ENCODE measurements at regions not wholly inside any gene's neighbourhood (a gene's known extent, or its start where the extent isn't known, plus 50 kb on each side); places are given as distances from the start of the nearest gene placed in this dataset.

- Histone ChIP-seq H3K4me3 (ENCODE audit: low read depth, low read length, poor library complexity, severe bottlenecking) (no peak overlapping the region), H3K36me3 (ENCODE audit: insufficient read depth, low read length) (no peaks in the 10 kb centered on the region), H3K79me2 (ENCODE audit: insufficient read depth, low read depth, low read length) (no peaks in the 10 kb centered on the region), H3K9me3 (ENCODE audit: low read length) (no peaks in the 10 kb centered on the region), H3K9me2 (ENCODE audit: insufficient read depth, low read length) (no peaks in the 10 kb centered on the region), H2AFZ (ENCODE audit: low read length) (no peak overlapping the region), H4K20me1 (ENCODE audit: insufficient read depth, low read length) (no peaks in the 10 kb centered on the region), H3K27ac (ENCODE audit: low read depth, low read length, poor library complexity, severe bottlenecking) (no peak overlapping the region), H3K4me2 (ENCODE audit: low read length) (no peak overlapping the region), H3K4me1 (ENCODE audit: insufficient read depth, low read length, poor library complexity, severe bottlenecking) (no peaks in the 10 kb centered on the region)
- DNase-seq (ENCODE audit: low spot score) = no peak
- ChIA-PET POLR2A (interaction anchor here (0.7 kb wide), 1 partner anchor 38 kb away, joined by 3 read pairs; no protein-coding TSS in a partner anchor), CTCF (ENCODE audit: unreplicated experiment) (no interaction called here)
- no TSS peak for BruUV-seq (replicated peaks)
- TF ChIP-seq CTCF (conservative IDR thresholded peaks at IDR 0.05; ENCODE audit: low read length) (no peak), EZH2phosphoT487 (IDR thresholded peaks at IDR 0.05; ENCODE audit: borderline replicate concordance, low read depth, low read length) (no peak)
- intact Hi-C loops (cut with micrococcal nuclease; ENCODE audit: unreplicated experiment) = no loop called here
These were observed 607.4 kb upstream of the PITX2 start for GRCh38 chr4:111230265-111230664.

DNA sequence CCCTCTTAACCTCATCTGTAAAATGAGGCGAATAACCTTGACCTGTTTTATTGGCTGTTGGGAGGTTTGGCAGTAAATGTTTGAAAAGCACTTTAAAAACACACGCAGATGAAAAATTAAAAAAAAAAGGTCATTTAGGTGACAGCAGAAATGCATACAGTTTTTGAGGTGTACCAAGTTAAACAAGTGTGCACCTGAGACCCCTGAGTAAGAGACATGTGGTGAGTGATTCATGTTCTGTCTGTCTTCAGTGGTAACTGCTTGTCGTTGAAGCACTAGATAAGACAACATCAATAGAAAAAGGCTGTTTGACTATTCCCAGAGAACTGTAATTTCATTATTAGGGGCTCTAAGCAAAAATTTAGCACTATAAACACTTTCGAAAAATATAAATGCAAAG lies 608.4 kb upstream of the PITX2 start:
- Histone ChIP-seq H3K9me3 (ENCODE audit: low read length) (no peaks in the 10 kb centered on the region), H3K27ac (ENCODE audit: low read depth, low read length, poor library complexity, severe bottlenecking) (no peak overlapping the region), H3K36me3 (ENCODE audit: insufficient read depth, low read length) (no peaks in the 10 kb centered on the region), H2AFZ (ENCODE audit: low read length) (no peak overlapping the region), H4K20me1 (ENCODE audit: insufficient read depth, low read length) (no peaks in the 10 kb centered on the region), H3K9me2 (ENCODE audit: insufficient read depth, low read length) (no peaks in the 10 kb centered on the region), H3K4me1 (ENCODE audit: insufficient read depth, low read length, poor library complexity, severe bottlenecking) (no peaks in the 10 kb centered on the region), H3K4me2 (ENCODE audit: low read length) (no peak overlapping the region), H3K4me3 (ENCODE audit: low read depth, low read length, poor library complexity, severe bottlenecking) (no peak overlapping the region), H3K79me2 (ENCODE audit: insufficient read depth, low read depth, low read length) (no peaks in the 10 kb centered on the region)
- ChIA-PET CTCF (ENCODE audit: unreplicated experiment) (no interaction called here), POLR2A (interaction anchor here (0.6 kb wide), 1 partner anchor 1983 kb away, joined by 3 read pairs; no protein-coding TSS in a partner anchor)
- no peak for DNase-seq (ENCODE audit: low spot score)
- TF ChIP-seq CTCF (conservative IDR thresholded peaks at IDR 0.05; ENCODE audit: low read length) (no peak), EZH2phosphoT487 (IDR thresholded peaks at IDR 0.05; ENCODE audit: borderline replicate concordance, low read depth, low read length) (no peak)
- no TSS peak for BruUV-seq (replicated peaks)
- intact Hi-C loops (cut with micrococcal nuclease; ENCODE audit: unreplicated experiment) = no loop called here

DNA sequence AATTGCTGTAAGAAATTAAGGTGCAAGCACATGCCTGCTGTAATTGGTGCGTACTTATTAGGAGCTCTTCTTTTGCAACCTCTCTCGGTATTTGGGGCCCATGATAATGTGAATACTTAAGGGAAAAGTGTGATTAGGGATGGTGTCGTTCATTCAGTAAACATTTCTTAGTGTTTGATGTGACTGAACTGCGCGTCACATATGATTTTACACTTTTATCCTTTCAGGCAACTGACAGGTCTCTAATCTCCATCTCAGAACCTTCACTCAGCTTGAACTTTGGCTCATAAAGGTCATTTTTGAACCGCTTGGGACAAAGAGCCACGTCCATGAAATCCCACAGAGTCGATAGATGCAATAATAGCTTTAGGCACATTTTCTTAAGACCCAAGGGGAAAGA lies 612.1 kb upstream of the PITX2 start:
- intact Hi-C loops (cut with micrococcal nuclease; ENCODE audit: unreplicated experiment) = no loop called here
- H3K36me3 ChIP-seq (ENCODE audit: insufficient read depth, low read length) = no peaks in the 10 kb centered on the region
- no TSS peak for BruUV-seq (replicated peaks)
- no peak overlapping the region for H3K27ac ChIP-seq (ENCODE audit: low read depth, low read length, poor library complexity, severe bottlenecking)
- ChIA-PET POLR2A (interaction anchor here (0.6 kb wide), 1 partner anchor 649 kb away, joined by 3 read pairs; no protein-coding TSS in a partner anchor), CTCF (ENCODE audit: unreplicated experiment) (no interaction called here)
- H4K20me1 ChIP-seq (ENCODE audit: insufficient read depth, low read length) = no peaks in the 10 kb centered on the region
- H3K4me1 ChIP-seq (ENCODE audit: insufficient read depth, low read length, poor library complexity, severe bottlenecking) = no peaks in the 10 kb centered on the region
- TF ChIP-seq EZH2phosphoT487 (IDR thresholded peaks at IDR 0.05; ENCODE audit: borderline replicate concordance, low read depth, low read length) = no peak
- no peak for TF ChIP-seq CTCF (conservative IDR thresholded peaks at IDR 0.05; ENCODE audit: low read length)
- H2AFZ ChIP-seq (ENCODE audit: low read length) = no peak overlapping the region
- H3K4me2 ChIP-seq (ENCODE audit: low read length) = no peak overlapping the region
- no peaks in the 10 kb centered on the region for H3K9me3 ChIP-seq (ENCODE audit: low read length)
- H3K79me2 ChIP-seq (ENCODE audit: insufficient read depth, low read depth, low read length) = no peaks in the 10 kb centered on the region
- no peaks in the 10 kb centered on the region for H3K9me2 ChIP-seq (ENCODE audit: insufficient read depth, low read length)
- no peak for DNase-seq (ENCODE audit: low spot score)
- no peak overlapping the region for H3K4me3 ChIP-seq (ENCODE audit: low read depth, low read length, poor library complexity, severe bottlenecking)

All from OCI-LY7 (cell line).